ENCODE measurements at regions not wholly inside any gene's neighbourhood (a gene's known extent, or its start where the extent isn't known, plus 50 kb on each side); places are given as distances from the start of the nearest gene placed in this dataset.

DNA sequence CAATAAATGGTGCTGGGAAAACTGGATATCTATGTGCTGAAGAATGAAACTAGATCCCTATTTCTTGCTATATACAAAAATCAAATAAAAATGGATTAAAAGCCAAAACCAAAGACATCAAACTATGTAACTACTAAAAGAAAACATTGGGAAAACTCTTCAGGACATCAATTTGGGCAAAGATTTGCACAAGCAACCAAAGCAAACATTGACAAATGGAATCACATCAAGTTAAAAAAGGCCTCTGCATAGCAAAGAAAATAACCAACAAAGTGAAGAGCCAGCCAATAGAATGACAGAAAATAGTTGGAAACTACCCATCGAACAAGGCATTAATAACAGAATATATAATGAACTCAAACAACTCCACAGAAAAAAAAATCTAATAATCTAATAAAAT is 1495.3 kb downstream of the SI start:
- no peak overlapping the region for H3K27ac ChIP-seq
- DNase-seq (ENCODE audit: low read depth in 1 of 2, low spot score in 1 of 2) = no peak
- H3K4me1 ChIP-seq (ENCODE audit: low read depth) = no peaks in the 10 kb centered on the region
- no peaks in the 10 kb centered on the region for H3K9me3 ChIP-seq (ENCODE audit: low read depth)
- H3K27me3 ChIP-seq = no peaks in the 10 kb centered on the region
- no peaks in the 10 kb centered on the region for H3K36me3 ChIP-seq
- TF ChIP-seq CTCF (IDR thresholded peaks at IDR 0.05; ENCODE audit: low read depth, low read length) = no peak
- no peak overlapping the region for H3K4me3 ChIP-seq

GRCh38 chr3:163577271-163577670 is 1501.0 kb downstream of the SI start:
- H3K9me3 ChIP-seq (ENCODE audit: low read depth) = no peaks in the 10 kb centered on the region
- no peak overlapping the region for H3K4me3 ChIP-seq
- no peaks in the 10 kb centered on the region for H3K4me1 ChIP-seq (ENCODE audit: low read depth)

DNA sequence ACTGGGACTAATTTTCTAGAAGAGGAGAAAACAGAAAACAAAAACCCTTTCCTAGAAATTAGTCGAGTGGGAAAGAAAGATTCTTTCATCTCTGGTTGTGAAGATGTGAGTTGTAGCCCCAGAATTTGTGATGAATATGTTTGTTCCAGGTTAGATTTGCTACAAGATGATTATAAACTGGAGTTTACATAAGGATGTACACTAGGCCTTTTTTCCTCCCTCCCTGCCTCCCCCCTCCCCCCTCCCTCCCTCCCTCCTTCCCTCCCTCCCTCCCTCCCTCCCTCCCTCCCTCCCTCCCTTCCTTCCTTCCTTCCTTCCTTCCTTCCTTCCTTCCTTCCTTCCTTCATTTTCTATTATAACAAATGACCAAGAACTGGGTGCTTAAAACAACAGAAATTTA is 1502.0 kb downstream of the SI start:
- Histone ChIP-seq H3K4me3 (no peak overlapping the region), H3K4me1 (ENCODE audit: low read depth) (no peaks in the 10 kb centered on the region), H3K36me3 (no peaks in the 10 kb centered on the region), H3K27ac (no peak overlapping the region), H3K9me3 (ENCODE audit: low read depth) (no peaks in the 10 kb centered on the region), H3K27me3 (no peaks in the 10 kb centered on the region)
- DNase-seq (ENCODE audit: low read depth in 1 of 2, low spot score in 1 of 2) = no peak
- no peak for TF ChIP-seq CTCF (IDR thresholded peaks at IDR 0.05; ENCODE audit: low read depth, low read length)

More at GRCh38 chr3:163577271-163577670, 1501.0 kb downstream of the SI start:
- TF ChIP-seq CTCF (IDR thresholded peaks at IDR 0.05; ENCODE audit: low read depth, low read length) = no peak
- no peak for DNase-seq (ENCODE audit: low read depth in 1 of 2, low spot score in 1 of 2)
- H3K27ac ChIP-seq = no peak overlapping the region
- H3K36me3 ChIP-seq = no peaks in the 10 kb centered on the region
- no peaks in the 10 kb centered on the region for H3K27me3 ChIP-seq

- Histone ChIP-seq H3K27ac (no peak overlapping the region), H3K27me3 (no peaks in the 10 kb centered on the region), H3K4me3 (no peak overlapping the region), H3K9me3 (ENCODE audit: low read depth) (no peaks in the 10 kb centered on the region), H3K4me1 (ENCODE audit: low read depth) (no peaks in the 10 kb centered on the region), H3K36me3 (no peaks in the 10 kb centered on the region)
- TF ChIP-seq CTCF (IDR thresholded peaks at IDR 0.05; ENCODE audit: low read depth, low read length) = no peak
- no peak for DNase-seq (ENCODE audit: low read depth in 1 of 2, low spot score in 1 of 2)
Measured at GRCh38 chr3:163573324-163573723, 1505.0 kb downstream of the SI start.

DNA sequence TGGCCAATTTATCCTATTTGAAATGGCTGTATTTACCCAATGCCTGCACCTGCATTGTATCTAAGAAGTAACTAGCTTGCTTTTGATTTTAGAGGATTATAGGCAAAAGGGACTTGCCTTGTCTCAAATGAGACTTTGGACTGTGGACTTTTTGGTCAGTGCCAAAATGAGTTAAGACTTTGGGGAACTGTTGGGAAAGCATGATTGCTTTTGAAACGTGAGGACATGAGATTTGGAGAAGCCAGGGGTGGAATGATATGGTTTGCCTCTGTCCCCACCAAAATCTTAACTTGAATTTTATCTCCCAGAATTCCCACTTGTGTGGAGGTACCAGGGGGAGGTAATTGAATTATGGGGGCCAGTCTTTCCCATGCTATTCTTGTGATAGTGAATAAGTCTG is 1505.4 kb downstream of the SI start:
- H3K4me1 ChIP-seq (ENCODE audit: low read depth) = no peaks in the 10 kb centered on the region

More for the DNA sequence above, 1505.4 kb downstream of the SI start:
- H3K9me3 ChIP-seq (ENCODE audit: low read depth) = no peaks in the 10 kb centered on the region
- H3K36me3 ChIP-seq = no peaks in the 10 kb centered on the region
- DNase-seq (ENCODE audit: low read depth in 1 of 2, low spot score in 1 of 2) = no peak
- H3K27me3 ChIP-seq = no peaks in the 10 kb centered on the region
- H3K27ac ChIP-seq = no peak overlapping the region
- no peak for TF ChIP-seq CTCF (IDR thresholded peaks at IDR 0.05; ENCODE audit: low read depth, low read length)
- no peak overlapping the region for H3K4me3 ChIP-seq
